Suprapubic skin (tissue), 4 donors: ENCODE measurements at regions not wholly inside any gene's neighbourhood (a gene's known extent, or its start where the extent isn't known, plus 50 kb on each side); places are given as distances from the start of the nearest gene placed in this dataset.
A peak's percentile ranks its signal among the peaks of the same experiment; 100 is the strongest.

Experiments
- DNase-seq, 2 donors: peaks; one replicate each; pipeline ENCODE4 v3.0.0-alpha.2; 2019; ENCODE audit warnings: low spot score in 2 of 2
- H3K27ac ChIP-seq: fragments of 200-600 bp; sonication (generic); one replicate; pipeline ENCODE4 v1.5.1; 2019
- H3K27me3 ChIP-seq: fragments of 200-600 bp; sonication (generic); one replicate; pipeline ENCODE4 v1.5.1; 2019
- H3K36me3 ChIP-seq: fragments of 200-600 bp; sonication (generic); one replicate; pipeline ENCODE4 v1.5.1; 2019
- H3K4me1 ChIP-seq: fragments of 200-600 bp; sonication (generic); one replicate; pipeline ENCODE4 v1.5.1; 2019
- H3K4me3 ChIP-seq: fragments of 200-600 bp; sonication (generic); one replicate; pipeline ENCODE4 v1.5.1; 2019; ENCODE audit warnings: mild to moderate bottlenecking
- H3K9me3 ChIP-seq: fragments of 200-600 bp; sonication (generic); one replicate; pipeline ENCODE4 v1.5.1; 2019
- EP300 ChIP-seq: sonication (generic); formaldehyde crosslinking; IDR thresholded peaks from one replicate; pipeline ENCODE4 v1.6.1; 2017; ENCODE audit warnings: antibody characterized with exemption
- POLR2A ChIP-seq, 2 donors: fragments of 450-650 bp; IDR thresholded peaks; one replicate each; pipeline ENCODE4 v1.6.1; 2017; ENCODE audit warnings: antibody characterized with exemption in 2 of 2, mild to moderate bottlenecking in 2 of 2, moderate library complexity in 2 of 2
- POLR2AphosphoS5 ChIP-seq, 3 donors: sonication (generic); formaldehyde crosslinking; IDR thresholded peaks; one replicate each; pipeline ENCODE4 v1.6.1; 2017; ENCODE audit warnings: antibody characterized with exemption in 3 of 3
- WGBS: methylation state at CpG from one replicate; pipeline ENCODE4 v1.1.5; 2018; 5-methylcytosine and 5-hydroxymethylcytosine counted together
- TF ChIP-seq, protein P1 (sequence below), 2 donors: fragments of 200-600 bp in 1 of 2; fragments of 450-650 bp in 1 of 2; sonication (generic) in 1 of 2; IDR thresholded peaks; one replicate each; pipeline ENCODE4 v1.5.1; 2016 to 2019; ENCODE audit warnings: antibody characterized with exemption in 2 of 2, mild to moderate bottlenecking in 1 of 2, moderate library complexity in 1 of 2

GRCh38 chr15:62389885-62390790 is 225.1 kb upstream of the C2CD4B start, which contains the start of gene TLN2:
TLN2 (plus strand) TSS chr15:62390550.
- Histone ChIP-seq H3K9me3 (no peaks in the 10 kb centered on the region), H3K4me1 (peaks cover 28% of the 10 kb centered on the region), H3K27me3 (no peaks in the 10 kb centered on the region), H3K36me3 (no peaks in the 10 kb centered on the region), H3K4me3 (peak within 1 kb of the TSS; percentile 78), H3K27ac (peak within 1 kb of the TSS; percentile 85)
- DNase-seq, result peak in 1 of 2 donors; percentile 69
- WGBS, result under 1% methylated on average over 19 of the region's 74 CpGs
- TF ChIP-seq POLR2A (IDR thresholded peaks at IDR 0.05), result peak; percentile 42 to 76
- TF ChIP-seq EP300, result no peak
- TF ChIP-seq, protein P1, sequence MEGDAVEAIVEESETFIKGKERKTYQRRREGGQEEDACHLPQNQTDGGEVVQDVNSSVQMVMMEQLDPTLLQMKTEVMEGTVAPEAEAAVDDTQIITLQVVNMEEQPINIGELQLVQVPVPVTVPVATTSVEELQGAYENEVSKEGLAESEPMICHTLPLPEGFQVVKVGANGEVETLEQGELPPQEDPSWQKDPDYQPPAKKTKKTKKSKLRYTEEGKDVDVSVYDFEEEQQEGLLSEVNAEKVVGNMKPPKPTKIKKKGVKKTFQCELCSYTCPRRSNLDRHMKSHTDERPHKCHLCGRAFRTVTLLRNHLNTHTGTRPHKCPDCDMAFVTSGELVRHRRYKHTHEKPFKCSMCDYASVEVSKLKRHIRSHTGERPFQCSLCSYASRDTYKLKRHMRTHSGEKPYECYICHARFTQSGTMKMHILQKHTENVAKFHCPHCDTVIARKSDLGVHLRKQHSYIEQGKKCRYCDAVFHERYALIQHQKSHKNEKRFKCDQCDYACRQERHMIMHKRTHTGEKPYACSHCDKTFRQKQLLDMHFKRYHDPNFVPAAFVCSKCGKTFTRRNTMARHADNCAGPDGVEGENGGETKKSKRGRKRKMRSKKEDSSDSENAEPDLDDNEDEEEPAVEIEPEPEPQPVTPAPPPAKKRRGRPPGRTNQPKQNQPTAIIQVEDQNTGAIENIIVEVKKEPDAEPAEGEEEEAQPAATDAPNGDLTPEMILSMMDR (IDR thresholded peaks at IDR 0.05), result no peak
- TF ChIP-seq POLR2AphosphoS5 (IDR thresholded peaks at IDR 0.05), result peak in 1 of 3 donors; percentile 4

- TF ChIP-seq POLR2A (IDR thresholded peaks at IDR 0.05) (no peak), POLR2AphosphoS5 (IDR thresholded peaks at IDR 0.05) (no peak), EP300 (no peak)
- TF ChIP-seq, protein P1 (IDR thresholded peaks at IDR 0.05), result no peak
- Histone ChIP-seq H3K9me3 (no peaks in the 10 kb centered on the region), H3K27ac (peak overlapping the region; percentile 85), H3K36me3 (no peaks in the 10 kb centered on the region), H3K4me3 (peak overlapping the region; percentile 78), H3K4me1 (peaks cover 28% of the 10 kb centered on the region), H3K27me3 (no peaks in the 10 kb centered on the region)
- DNase-seq, result peak; percentile 71 to 80
- WGBS, result 0% methylated on average over 32 of the region's 62 CpGs
Measured at GRCh38 chr15:62390791-62391640, 225.9 kb upstream of the C2CD4B start.

GRCh38 chr15:62391641-62392262 is 226.7 kb upstream of the C2CD4B start:
- Histone ChIP-seq H3K36me3 (no peaks in the 10 kb centered on the region), H3K9me3 (no peaks in the 10 kb centered on the region), H3K4me3 (peak overlapping the region; percentile 78), H3K4me1 (peaks cover 28% of the 10 kb centered on the region), H3K27me3 (no peaks in the 10 kb centered on the region), H3K27ac (peak overlapping the region; percentile 85)
- peak in 1 of 2 donors; percentile 72 for DNase-seq
- no peak for TF ChIP-seq POLR2A (IDR thresholded peaks at IDR 0.05)
- peak in 1 of 3 donors; percentile 35 for TF ChIP-seq POLR2AphosphoS5 (IDR thresholded peaks at IDR 0.05)
- TF ChIP-seq EP300, result no peak
- TF ChIP-seq, protein P1 (IDR thresholded peaks at IDR 0.05), result peak in 1 of 2 donors; percentile 41
- 0% methylated on average over 18 of the region's 66 CpGs for WGBS

DNA sequence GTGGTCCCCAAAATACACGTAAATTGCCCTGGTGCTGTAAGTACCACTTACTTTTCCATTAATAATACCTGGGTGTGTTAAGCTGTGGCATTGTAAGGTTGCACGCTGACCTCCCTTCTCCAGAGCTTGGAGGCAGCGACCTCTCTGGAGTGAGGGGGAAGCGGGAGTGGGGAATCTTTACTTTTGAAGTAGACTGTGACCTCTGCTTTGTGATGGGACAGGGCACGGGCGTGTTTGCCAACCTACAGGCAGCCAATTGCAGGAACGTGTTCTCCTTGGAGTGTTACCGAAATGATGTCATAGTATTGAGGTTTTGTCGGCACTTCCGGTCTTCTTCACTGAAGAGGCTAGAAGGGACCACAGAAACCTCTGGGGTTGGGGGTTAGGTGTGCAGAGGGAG is 227.3 kb upstream of the C2CD4B start:
- WGBS, result 39% methylated on average over 10 of the region's 10 CpGs
- no peak for TF ChIP-seq POLR2AphosphoS5 (IDR thresholded peaks at IDR 0.05)
- no peak for TF ChIP-seq POLR2A (IDR thresholded peaks at IDR 0.05)
- no peak for TF ChIP-seq EP300
- TF ChIP-seq, protein P1 (IDR thresholded peaks at IDR 0.05), result no peak
- no peaks in the 10 kb centered on the region for H3K36me3 ChIP-seq
- H3K4me1 ChIP-seq, result peaks cover 28% of the 10 kb centered on the region
- DNase-seq, result no peak
- peak overlapping the region; percentile 85 for H3K27ac ChIP-seq
- no peaks in the 10 kb centered on the region for H3K9me3 ChIP-seq
- H3K4me3 ChIP-seq, result peak overlapping the region; percentile 78
- no peaks in the 10 kb centered on the region for H3K27me3 ChIP-seq
